ENCODE measurements at regions not wholly inside any gene's neighbourhood (a gene's known extent, or its start where the extent isn't known, plus 50 kb on each side); places are given as distances from the start of the nearest gene placed in this dataset.

DNA sequence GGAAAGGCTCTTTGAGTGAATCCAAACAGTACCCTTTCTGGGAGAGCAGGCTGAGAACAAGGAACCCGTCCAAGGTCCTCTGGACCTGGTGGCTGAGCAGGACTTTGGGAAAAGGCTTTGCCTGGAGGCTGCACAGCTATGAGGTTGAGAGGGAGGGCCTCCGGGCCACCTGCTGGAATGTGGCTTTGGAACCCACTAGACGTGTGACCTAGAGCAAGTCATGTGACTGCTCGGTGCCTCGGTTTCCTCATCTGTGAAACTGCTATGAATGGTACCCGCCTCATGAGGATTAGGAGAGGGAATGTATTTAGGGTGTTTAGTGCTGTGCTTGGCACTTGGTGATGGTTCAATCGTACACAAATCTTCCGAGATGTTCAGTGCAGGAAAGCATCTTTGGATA lies 50.4 kb downstream of the HAPSTR1 start:
- WGBS, result 96% methylated on average over 8 of the region's 8 CpGs
- Histone ChIP-seq H3K27me3 (no peaks in the 10 kb centered on the region), H3K36me3 (no peaks in the 10 kb centered on the region), H3K9me3 (no peaks in the 10 kb centered on the region), H3K4me3 (no peak overlapping the region), H3K4me1 (peaks cover 6 to 12% (median 10%) of the 10 kb centered on the region in 4 donors), H3K27ac (replicated peaks in 1 of 4) (no peak overlapping the region)
- intact Hi-C loops (cut with DNase I), result no loop called here
- DNase-seq (ENCODE audit: extremely low spot score), result no peak
- TF ChIP-seq POLR2AphosphoS5 (IDR thresholded peaks at IDR 0.05) (no peak), EP300 (IDR thresholded peaks at IDR 0.05) (no peak), POLR2A (IDR thresholded peaks at IDR 0.05; ENCODE audit: low read depth) (no peak)
- TF ChIP-seq, protein P1, sequence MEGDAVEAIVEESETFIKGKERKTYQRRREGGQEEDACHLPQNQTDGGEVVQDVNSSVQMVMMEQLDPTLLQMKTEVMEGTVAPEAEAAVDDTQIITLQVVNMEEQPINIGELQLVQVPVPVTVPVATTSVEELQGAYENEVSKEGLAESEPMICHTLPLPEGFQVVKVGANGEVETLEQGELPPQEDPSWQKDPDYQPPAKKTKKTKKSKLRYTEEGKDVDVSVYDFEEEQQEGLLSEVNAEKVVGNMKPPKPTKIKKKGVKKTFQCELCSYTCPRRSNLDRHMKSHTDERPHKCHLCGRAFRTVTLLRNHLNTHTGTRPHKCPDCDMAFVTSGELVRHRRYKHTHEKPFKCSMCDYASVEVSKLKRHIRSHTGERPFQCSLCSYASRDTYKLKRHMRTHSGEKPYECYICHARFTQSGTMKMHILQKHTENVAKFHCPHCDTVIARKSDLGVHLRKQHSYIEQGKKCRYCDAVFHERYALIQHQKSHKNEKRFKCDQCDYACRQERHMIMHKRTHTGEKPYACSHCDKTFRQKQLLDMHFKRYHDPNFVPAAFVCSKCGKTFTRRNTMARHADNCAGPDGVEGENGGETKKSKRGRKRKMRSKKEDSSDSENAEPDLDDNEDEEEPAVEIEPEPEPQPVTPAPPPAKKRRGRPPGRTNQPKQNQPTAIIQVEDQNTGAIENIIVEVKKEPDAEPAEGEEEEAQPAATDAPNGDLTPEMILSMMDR (IDR thresholded peaks at IDR 0.05), result no peak

DNA sequence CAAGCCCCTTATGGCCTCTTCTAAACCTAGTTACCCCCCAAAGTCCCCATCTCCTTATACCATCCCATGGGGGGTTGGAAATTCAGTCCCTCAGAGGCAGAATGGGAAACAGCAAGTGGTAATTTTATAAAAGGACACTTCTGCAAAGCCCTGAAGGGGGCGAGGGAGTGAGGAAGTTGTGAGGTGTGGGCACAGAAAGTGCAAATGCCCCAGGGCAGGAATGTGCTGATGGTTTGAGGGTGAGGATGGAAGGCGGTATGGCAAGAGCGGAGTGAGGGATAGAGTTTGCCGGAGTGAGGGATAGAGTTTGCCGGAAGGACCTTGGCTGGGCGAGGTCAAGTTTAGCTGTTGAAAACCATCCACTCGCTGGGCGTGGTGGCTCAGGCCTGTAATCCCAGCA lies 52.7 kb downstream of the HAPSTR1 start:
- H3K9me3 ChIP-seq, result no peaks in the 10 kb centered on the region
- no peak for TF ChIP-seq EP300 (IDR thresholded peaks at IDR 0.05)
- TF ChIP-seq POLR2A (IDR thresholded peaks at IDR 0.05; ENCODE audit: low read depth), result no peak
- TF ChIP-seq POLR2AphosphoS5 (IDR thresholded peaks at IDR 0.05), result no peak
- TF ChIP-seq, protein P1 (IDR thresholded peaks at IDR 0.05), result no peak
- no peak for DNase-seq (ENCODE audit: extremely low spot score)
- 96% methylated on average over 8 of the region's 8 CpGs for WGBS
- H3K4me1 ChIP-seq, result peaks cover 4 to 6% (median 6%) of the 10 kb centered on the region in 4 donors
- intact Hi-C loops (cut with DNase I), result no loop called here
- H3K27ac ChIP-seq (replicated peaks in 1 of 4), result no peak overlapping the region
- H3K27me3 ChIP-seq, result no peaks in the 10 kb centered on the region
- no peak overlapping the region for H3K4me3 ChIP-seq
- no peaks in the 10 kb centered on the region for H3K36me3 ChIP-seq

DNA sequence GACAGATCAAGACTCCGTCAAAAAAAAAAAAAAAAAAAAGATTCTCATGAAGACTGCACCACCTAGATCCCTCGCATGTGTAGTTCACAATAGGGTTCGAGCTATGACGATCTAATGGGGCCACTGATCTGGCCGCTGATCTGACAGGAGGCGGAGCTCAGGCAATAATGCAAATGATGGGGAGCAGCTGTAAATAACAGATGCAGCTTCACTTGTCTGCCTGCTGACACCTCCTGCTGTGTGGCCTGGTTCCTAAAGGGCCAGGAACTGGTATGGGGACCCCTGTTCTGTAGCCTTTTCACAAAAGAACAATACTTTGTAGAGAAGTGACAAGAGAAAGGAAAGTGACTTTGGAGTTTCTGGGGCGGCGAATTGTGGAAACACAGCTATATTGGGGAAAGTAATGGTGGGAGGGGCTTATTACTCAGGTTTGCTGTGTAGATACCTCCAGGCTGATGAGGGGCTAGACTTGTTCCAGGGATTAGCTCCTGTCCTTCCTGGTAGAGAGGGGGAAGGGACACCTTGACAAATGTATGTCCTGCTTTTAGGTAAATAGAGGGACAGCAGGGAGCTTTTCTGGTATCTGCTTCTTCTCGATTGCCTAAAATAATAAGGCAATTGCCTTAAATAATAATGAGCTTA lies 57.1 kb downstream of the HAPSTR1 start:
- intact Hi-C loops (cut with DNase I), result no loop called here

DNA sequence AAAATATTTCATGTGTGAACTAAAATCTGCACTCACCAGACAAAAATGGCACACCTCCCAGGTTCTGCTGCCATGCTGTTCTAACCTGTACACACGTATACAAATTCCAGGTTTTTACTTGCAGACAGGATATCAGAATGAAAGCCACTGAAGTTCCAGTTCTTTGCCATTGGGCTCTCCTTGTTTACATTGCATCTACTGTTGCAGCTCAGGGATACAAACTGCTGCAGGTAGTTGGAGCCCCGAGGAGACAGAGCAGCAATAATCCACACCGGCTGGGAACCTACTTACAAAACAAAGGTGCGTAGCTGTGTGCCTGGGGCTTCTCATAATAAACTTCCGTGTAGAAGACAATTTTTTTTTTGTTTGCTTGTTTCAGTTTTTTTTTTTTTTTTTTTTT lies 59.6 kb downstream of the HAPSTR1 start:
- DNase-seq (ENCODE audit: extremely low spot score), result no peak
- 78% methylated on average over 5 of the region's 5 CpGs for WGBS

More for the DNA sequence above, 57.1 kb downstream of the HAPSTR1 start:
- Histone ChIP-seq H3K9me3 (no peaks in the 10 kb centered on the region), H3K4me1 (no peaks in the 10 kb centered on the region), H3K27ac (replicated peaks in 1 of 4) (no peak overlapping the region), H3K36me3 (no peaks in the 10 kb centered on the region), H3K4me3 (no peak overlapping the region), H3K27me3 (peaks cover 0 to 2% (median 0%) of the 10 kb centered on the region in 4 donors)
- DNase-seq (ENCODE audit: extremely low spot score), result no peak
- 73% methylated on average over 9 of the region's 9 CpGs for WGBS
- TF ChIP-seq EP300 (IDR thresholded peaks at IDR 0.05) (no peak), POLR2A (IDR thresholded peaks at IDR 0.05; ENCODE audit: low read depth) (no peak), POLR2AphosphoS5 (IDR thresholded peaks at IDR 0.05) (no peak)
- TF ChIP-seq, protein P1 (IDR thresholded peaks at IDR 0.05), result no peak

More for the DNA sequence above, 59.6 kb downstream of the HAPSTR1 start:
- TF ChIP-seq POLR2AphosphoS5 (IDR thresholded peaks at IDR 0.05) (no peak), EP300 (IDR thresholded peaks at IDR 0.05) (no peak), POLR2A (IDR thresholded peaks at IDR 0.05; ENCODE audit: low read depth) (no peak)
- TF ChIP-seq, protein P1 (IDR thresholded peaks at IDR 0.05), result no peak
- Histone ChIP-seq H3K4me3 (no peak overlapping the region), H3K36me3 (no peaks in the 10 kb centered on the region), H3K27me3 (peaks cover 0 to 20% (median 4%) of the 10 kb centered on the region in 4 donors), H3K27ac (replicated peaks in 1 of 4) (no peak overlapping the region), H3K9me3 (no peaks in the 10 kb centered on the region), H3K4me1 (no peaks in the 10 kb centered on the region)
- intact Hi-C loops (cut with DNase I), result no loop called here
